NCI-H2196 treated with DMSO at 0.1 percent for 48 hours (cell line): ENCODE measurements at regions not wholly inside any gene's neighbourhood (a gene's known extent, or its start where the extent isn't known, plus 50 kb on each side); places are given as distances from the start of the nearest gene placed in this dataset.
"Not testable (repeated sequence)": the region's sequence is repeated elsewhere in the genome, so short reads cannot be mapped to it uniquely, and the experiment has no call there.

ENCODE experiments used
- DNase-seq: peaks from one replicate; lab custom pipeline; 2025; ENCODE audit not compliant: unreplicated experiment; lab: John Stamatoyannopoulos, UW

DNA sequence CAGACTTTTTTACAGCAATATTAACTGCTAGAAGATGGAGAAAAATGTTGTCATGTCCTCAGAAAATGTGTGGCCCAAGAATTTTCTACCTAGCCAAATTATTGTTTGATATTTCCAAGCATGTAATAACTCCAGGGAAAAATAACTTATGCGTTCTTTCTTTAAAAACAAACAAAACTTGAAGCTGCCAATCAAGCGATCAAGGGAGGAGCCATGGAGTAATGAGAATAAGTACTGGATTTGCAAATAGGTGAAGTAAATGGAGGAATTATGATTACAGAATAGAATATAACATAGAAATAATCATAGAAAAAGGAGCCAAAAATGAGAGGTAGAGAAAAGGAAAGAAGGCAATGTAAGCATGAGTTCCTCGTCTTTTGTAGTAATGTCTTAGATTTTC lies 225.3 kb downstream of the DLEU7 start:
- DNase-seq: no peak

DNA sequence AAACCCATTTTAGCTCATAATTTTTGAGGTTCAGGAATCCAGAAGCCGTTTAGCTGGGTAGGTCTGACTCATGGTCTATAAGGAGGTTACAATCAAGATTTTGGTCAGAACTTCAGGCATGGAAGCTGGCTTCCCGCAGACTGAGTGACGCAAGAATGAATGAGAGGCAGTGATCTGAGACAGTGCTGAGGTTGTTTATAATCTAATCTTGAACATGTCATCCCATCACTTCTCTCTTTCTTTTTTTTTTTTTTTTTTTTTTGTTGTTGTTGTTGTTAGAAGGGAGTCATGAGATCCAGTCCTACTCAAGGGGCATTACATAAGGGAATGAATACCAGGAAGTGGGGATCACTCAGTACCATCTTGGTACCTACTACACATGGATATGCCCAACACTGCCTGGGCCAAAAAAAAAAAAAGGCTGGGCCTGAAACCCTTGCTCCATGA lies 217.4 kb downstream of the DLEU7 start:
- no peak for DNase-seq

GRCh38 chr13:50627111-50627510 lies 216.4 kb downstream of the DLEU7 start:
- no peak for DNase-seq

DNA sequence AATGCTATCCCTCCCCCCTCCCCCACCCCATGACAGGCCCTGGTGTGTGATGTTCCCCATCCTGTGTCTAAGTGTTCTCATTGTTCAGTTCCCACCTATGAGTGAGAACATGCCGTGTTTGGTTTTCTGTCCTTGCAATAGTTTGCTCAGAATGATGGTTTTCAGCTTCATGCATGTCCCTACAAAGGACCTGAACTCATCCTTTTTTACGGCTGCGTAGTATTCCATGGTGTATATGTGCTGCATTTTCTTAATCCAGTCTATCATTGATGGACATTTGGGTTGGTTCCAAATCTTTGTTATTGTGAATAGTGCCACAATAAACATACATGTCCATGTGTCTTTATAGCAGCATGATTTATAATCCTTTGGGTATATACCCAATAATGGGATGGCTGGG lies 215.0 kb downstream of the DLEU7 start:
- DNase-seq: not testable (repeated sequence)

DNA sequence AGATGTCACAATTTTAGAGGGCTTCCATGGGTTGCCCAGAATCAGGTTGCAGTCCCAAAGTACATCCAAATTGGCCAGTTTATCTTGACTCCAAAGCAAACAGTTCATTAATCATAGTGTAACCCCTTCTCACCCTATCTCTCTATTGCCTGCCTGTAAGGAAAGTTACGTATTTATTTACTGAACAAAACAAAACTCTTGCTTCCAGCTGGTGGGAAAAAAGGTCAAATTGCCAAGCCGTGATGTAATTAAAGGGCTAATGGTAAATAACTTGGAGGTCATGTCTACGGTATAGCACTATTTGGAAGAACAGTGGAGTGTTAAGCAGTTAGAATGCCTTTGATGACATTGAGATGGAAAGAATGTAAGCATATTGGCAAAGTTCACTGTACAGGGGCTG lies 214.0 kb downstream of the DLEU7 start:
- no peak for DNase-seq

GRCh38 chr13:50629966-50630365 lies 213.5 kb downstream of the DLEU7 start:
- DNase-seq: no peak

GRCh38 chr13:50631041-50631440 lies 212.5 kb downstream of the DLEU7 start:
- DNase-seq: no peak

- no peak for DNase-seq
These were observed 209.2 kb downstream of the DLEU7 start for GRCh38 chr13:50634339-50634738.

GRCh38 chr13:50635504-50635903 lies 208.0 kb downstream of the DLEU7 start:
- DNase-seq: no peak

- DNase-seq: no peak
These were observed 207.3 kb downstream of the DLEU7 start for GRCh38 chr13:50636007-50636704.

DNA sequence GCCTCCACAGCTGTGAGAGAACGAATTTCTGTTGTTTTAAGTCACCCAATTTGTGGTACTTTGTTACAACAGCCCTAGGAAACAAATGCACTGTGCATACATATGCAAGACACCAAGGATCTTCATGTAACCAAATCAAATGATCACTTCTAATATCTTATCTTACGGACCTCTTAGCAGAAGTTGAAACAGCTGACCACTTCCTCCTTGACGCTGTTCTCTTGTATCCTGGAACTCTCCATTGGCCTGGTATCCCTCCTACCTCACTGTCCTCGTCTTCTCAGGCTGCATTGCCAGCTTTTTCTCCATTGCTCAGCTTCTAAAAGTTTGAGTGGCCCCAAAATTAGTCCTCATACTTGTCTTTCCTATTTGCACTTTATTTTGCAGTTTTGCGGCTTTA lies 200.4 kb downstream of the DLEU7 start:
- no peak for DNase-seq

DNA sequence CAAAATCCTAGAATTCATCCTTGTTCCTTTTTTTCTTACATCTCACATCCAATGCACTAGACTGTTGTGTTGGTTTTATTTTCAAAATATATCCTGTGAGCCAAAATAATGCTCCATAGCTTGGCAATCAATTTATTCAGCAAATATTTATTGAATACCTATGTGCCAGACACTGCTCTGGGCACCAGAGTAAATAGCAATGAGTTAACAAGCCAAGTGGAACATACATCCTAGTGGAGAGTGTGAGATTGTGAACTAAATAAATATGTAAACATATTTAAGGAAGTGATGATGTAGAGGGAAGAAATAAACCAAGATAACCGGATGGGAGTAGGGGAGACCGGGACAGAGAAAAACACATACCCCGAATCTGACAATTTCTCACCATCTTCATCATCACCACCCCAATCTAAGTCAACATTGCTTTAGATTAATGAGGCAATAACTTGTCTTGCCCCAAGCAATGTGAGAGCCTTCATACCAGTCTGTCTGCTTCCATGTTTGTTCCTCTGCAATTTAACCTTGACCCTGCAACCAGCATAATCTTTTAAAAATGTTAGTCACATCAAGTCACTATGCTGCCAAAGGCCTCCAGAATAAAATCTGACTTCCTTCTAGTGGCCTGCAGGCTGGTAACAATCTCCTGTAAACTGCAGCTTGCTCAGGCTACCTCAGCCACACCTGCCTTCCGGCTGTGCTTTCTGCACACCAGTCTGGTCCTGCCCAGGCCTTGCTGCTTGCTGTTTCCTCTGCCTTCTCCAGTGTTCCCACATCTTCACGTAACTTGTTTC lies 199.2 kb downstream of the DLEU7 start:
- DNase-seq: no peak

DNA sequence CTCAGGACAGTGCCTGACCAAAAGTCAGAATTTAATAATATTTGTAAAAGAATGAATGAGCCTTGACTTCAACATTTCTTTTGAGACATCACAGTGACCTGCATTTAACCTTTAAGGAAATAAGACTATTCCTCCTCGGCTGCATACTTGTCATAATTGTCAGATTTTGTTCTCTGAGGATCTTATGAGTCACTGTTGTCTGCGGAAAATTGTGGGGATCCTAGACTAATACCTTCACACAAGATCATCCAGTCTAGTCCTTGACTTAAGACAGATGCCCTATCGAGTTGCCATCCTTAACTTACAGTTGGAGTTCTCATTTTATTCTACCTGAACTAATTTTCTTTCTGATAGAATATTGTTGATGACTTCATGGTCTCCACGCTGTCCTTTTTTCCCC lies 198.4 kb downstream of the DLEU7 start:
- no peak for DNase-seq

DNA sequence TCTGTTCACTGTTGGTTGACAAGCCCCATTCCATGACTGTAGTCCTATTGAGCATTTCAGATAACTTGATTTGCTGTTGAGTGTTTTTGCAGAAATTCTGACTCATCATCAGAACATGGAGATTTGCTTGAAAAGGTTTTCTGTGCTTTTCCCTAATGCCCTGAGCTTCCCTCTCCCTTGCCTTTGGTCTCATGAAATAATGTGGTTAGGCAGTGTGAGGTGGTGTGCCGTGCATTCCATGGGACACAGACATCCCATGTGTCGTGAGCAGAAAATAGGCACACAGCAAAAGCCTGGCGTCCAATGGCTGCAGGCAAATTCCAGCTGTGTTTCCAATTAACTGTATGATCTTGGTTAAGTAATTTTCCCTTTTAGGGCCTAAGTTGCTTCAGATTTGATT lies 197.4 kb downstream of the DLEU7 start:
- DNase-seq: no peak

DNA sequence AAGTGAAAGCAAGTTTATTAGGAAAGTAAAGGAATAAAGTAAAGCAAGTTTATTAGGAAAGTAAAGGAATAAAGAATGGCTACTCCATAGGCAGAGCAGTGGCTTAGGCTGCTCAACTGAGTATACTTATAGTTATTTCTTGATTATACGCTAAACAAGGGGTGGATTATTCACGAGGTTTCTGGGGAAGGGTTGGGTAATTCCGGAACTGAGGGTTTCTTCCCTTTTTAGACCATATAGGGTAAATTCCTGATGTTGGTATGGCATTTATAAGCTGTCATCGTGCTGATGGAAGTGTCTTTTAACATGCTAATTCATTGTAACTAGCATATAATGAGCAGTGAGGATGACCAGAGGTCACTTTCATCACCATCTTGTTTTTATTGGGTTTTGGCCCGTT lies 194.3 kb downstream of the DLEU7 start:
- no peak for DNase-seq

DNA sequence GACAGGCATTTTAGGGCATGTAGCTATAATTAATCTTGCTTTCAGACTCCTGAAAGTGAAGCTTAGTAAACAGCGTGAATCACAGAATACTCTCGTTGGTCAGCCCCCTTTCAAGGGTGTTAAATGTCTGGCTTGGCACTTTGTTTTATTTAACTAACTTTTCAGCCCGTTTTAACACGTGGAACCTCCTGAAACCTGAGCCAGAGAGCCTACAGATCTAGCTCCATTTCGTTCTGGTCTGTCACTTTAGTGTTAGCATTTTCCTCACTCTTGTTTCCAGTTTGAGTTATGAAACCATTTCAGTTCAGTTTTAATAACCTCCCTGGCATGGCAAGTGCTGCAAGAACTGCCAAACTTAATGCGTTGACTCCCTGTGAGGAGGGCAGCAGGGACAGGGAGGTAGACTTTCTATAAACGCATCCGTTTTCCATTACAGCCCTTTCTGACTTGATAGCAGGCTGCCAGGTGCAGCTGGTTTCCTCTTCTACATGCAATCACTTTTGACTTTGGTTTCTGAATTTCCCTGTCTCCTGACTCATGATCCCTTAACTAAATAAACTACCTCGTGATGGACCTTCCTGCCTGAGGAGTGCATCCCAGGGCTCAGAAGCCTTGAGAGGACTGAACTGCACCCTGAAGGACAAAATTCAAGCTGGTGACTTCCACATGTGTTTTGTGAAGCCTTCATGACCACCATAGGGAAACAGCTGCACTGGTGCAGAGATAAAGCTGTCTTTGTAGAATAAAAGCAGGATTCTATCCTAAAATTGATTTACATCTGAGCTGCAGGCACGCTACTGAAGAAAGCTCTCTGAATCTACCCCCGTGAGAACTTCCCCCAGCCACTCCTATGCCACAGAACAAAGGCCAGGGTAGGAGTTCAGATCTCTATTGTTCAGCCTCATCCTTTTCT lies 192.6 kb downstream of the DLEU7 start:
- peak; percentile 40 for DNase-seq

DNA sequence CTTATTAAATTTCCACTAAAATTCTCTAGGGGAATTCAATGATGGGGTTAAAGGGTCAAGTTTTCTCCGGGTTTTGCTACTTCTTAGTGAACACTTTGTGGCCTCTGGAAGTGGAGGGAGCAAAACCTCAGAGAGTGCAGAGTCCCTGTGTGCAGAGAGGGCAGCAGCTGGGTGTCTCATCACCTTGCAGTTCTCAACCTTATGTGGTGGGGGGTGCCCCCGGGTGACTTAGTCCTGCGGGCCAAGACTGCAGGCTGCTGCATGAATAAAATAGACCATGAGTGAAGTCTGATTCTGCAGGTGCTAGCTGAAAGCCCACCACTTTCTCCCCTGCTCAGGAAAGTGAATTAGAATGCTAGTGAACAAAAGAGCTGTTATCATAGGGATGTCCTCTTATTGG lies 191.6 kb downstream of the DLEU7 start:
- no peak for DNase-seq

DNA sequence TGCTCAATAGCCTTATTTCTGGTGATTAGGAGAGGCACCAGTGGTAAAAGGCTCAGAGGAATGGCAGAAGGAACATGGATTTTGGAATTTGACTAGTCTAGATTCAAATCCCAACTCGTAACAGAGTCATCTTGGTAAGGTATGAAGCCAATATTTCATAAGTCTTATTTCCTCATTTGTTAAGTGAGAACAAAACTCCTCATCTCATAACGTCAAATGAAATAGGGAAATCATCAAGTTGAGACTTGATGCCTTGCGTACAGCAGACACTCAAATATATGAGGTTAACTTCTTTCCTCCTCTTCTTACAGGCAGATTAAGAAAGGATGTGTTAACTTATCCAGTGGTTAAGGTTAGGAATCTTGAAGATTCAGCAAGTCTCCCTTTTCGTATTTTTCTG lies 189.2 kb downstream of the DLEU7 start:
- DNase-seq: no peak

DNA sequence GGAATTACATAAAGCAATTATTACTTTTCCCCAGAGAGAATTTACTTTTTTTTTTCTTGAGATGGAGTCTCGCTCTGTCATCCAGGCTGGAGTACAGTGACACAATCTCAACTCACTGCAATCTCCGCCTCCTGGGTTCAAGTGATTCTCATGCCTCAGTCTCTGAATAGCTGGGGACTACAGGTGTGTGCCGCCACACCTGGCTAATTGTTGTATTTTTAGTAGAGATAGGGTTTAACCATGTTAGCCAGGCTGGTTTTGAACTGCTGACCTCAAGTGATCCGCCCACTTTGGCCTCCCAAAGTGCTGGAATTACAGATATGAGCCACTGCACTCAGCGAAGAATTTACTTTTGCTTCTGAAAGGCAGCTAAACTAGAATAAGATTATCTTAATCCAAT lies 181.6 kb downstream of the DLEU7 start:
- DNase-seq: not testable (repeated sequence)

DNA sequence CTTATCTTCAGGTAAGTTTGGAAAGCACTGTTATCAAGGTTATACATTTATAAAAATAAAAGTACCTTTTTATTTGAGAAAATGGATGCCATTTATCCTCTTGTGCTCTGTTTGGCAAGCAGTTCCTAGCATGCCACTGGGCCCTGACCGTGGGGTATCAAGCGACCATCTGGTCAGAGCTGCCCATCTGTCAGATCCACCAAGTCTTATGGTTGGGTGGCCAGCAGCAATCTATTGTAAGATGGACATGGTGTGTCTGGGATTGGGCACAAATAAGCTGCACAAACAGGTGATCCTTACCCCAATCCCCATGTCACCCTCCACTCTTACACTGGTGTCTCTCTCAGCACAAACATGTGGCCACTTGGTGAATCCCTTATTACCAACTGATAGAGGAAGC lies 178.5 kb downstream of the DLEU7 start:
- DNase-seq: no peak

- no peak for DNase-seq
These were observed 175.4 kb downstream of the DLEU7 start for GRCh38 chr13:50668049-50668448.
